K562 (cell line): ENCODE measurements at regions not wholly inside any gene's neighbourhood (a gene's known extent, or its start where the extent isn't known, plus 50 kb on each side); places are given as distances from the start of the nearest gene placed in this dataset.

Source experiments
- BACH1 ChIP-seq: fragments of 200-800 bp; sonication (Bioruptor generic); IDR thresholded peaks from 2 replicates; pipeline ENCODE4 v1.6.1; 2016; ENCODE audit warnings: missing genetic modification characterization, missing compliant biosample characterization
- CBFB ChIP-seq: sonication (generic); formaldehyde crosslinking; IDR thresholded peaks from 2 replicates; pipeline ENCODE4 v1.4.0; 2020; ENCODE audit warnings: mild to moderate bottlenecking, missing genetic modification reagents
- CTCF ChIP-seq, 3 experiments: IDR thresholded peaks in 2 of 3; conservative IDR thresholded peaks in 1 of 3; 2 replicates each; pipeline ENCODE4 v1.5.1; 2011 to 2012; ENCODE audit warnings: low read length in 3 of 3, mild to moderate bottlenecking in 3 of 3, control low read depth in 2 of 3, improper control_type of control experiment in 1 of 3, inconsistent platforms in 1 of 3, low read depth in 1 of 3, mixed read lengths in 1 of 3, moderate library complexity in 1 of 3; ENCODE audit not compliant: insufficient read depth in 2 of 3
- ELK1 ChIP-seq: sonication (generic); formaldehyde crosslinking; IDR thresholded peaks from 2 replicates; pipeline ENCODE4 v1.8.1; 2022; ENCODE audit warnings: missing genetic modification reagents
- FOXP4 ChIP-seq: sonication (generic); formaldehyde crosslinking; IDR thresholded peaks from 2 replicates; pipeline ENCODE4 v1.8.0; 2022; ENCODE audit warnings: mild to moderate bottlenecking, missing genetic modification reagents, borderline replicate concordance
- HMGXB4 ChIP-seq: sonication (generic); formaldehyde crosslinking; IDR thresholded peaks from 2 replicates; pipeline ENCODE4 v1.8.1; 2023; ENCODE audit warnings: mild to moderate bottlenecking, missing genetic modification reagents
- IRF9 ChIP-seq: fragments of 450-650 bp; IDR thresholded peaks from 2 replicates; pipeline ENCODE4 v1.6.1; 2016; ENCODE audit warnings: missing biosample characterization, missing genetic modification characterization
- MAX ChIP-seq: sonication (generic); formaldehyde crosslinking; IDR thresholded peaks from 2 replicates; pipeline ENCODE4 v1.9.0; 2022; ENCODE audit warnings: mild to moderate bottlenecking, missing genetic modification reagents
- MBD1 ChIP-seq: fragments of 250-450 bp; sonication (Bioruptor Pico); IDR thresholded peaks from 2 replicates; pipeline ENCODE4 v1.8.0; 2022; ENCODE audit warnings: inconsistent platforms
- NFE2 ChIP-seq: IDR thresholded peaks from 2 replicates; pipeline ENCODE4 v1.6.1; 2014; ENCODE audit warnings: antibody characterized with exemption, low read depth
- ZNF175 ChIP-seq: fragments of 200-800 bp; sonication (Bioruptor generic); IDR thresholded peaks from 2 replicates; pipeline ENCODE4 v1.6.1; 2016; ENCODE audit warnings: low read depth, mild to moderate bottlenecking, missing genetic modification characterization, missing compliant biosample characterization

GRCh38 chr3:102866845-102867244, 432.0 kb downstream of the ZPLD1 start:
- TF ChIP-seq CBFB (CRISPR knock-in tag) (no peak), NFE2 (no peak), IRF9 (tag) (no peak), ZNF175 (no peak), ELK1 (CRISPR knock-in tag) (no peak), FOXP4 (CRISPR knock-in tag) (no peak), HMGXB4 (CRISPR knock-in tag) (no peak), BACH1 (tag) (no peak), CTCF (IDR thresholded peaks at IDR 0.05 in 2 of 3, conservative IDR thresholded peaks at IDR 0.05 in 1 of 3; ENCODE audit: insufficient read depth in 2 of 3, low read depth in 1 of 3, low read length in 3 of 3) (no peak), MAX (CRISPR knock-in tag) (no peak), MBD1 (CRISPR knock-in tag) (no peak)
